Neuron (in vitro differentiated cells): ENCODE measurements at regions not wholly inside any gene's neighbourhood (a gene's known extent, or its start where the extent isn't known, plus 50 kb on each side); places are given as distances from the start of the nearest gene placed in this dataset.

Experiments used
- H2AFZ ChIP-seq: one replicate; pipeline ENCODE4 v1.6.1; 2013; ENCODE audit warnings: low read depth, mild to moderate bottlenecking, inconsistent platforms, low read length, moderate library complexity
- H3K27me3 ChIP-seq: one replicate; pipeline ENCODE4 v1.6.1; 2013; ENCODE audit warnings: low read length; ENCODE audit not compliant: insufficient read depth
- H3K36me3 ChIP-seq: one replicate; pipeline ENCODE4 v1.6.1; 2013; ENCODE audit warnings: low read length; ENCODE audit not compliant: insufficient read depth
- H3K4me1 ChIP-seq: one replicate; pipeline ENCODE4 v1.6.1; 2013; ENCODE audit warnings: low read length; ENCODE audit not compliant: insufficient read depth
- H3K4me3 ChIP-seq: 2 replicates; pipeline ENCODE4 v1.5.1; 2013; ENCODE audit warnings: mild to moderate bottlenecking, low read length, moderate library complexity
- H3K9me3 ChIP-seq: one replicate; pipeline ENCODE4 v1.6.1; 2013; ENCODE audit warnings: low read length

- no peaks in the 10 kb centered on the region for H3K9me3 ChIP-seq
- H3K27me3 ChIP-seq: no peaks in the 10 kb centered on the region
- H2AFZ ChIP-seq: no peak overlapping the region
- no peaks in the 10 kb centered on the region for H3K4me1 ChIP-seq
- no peaks in the 10 kb centered on the region for H3K36me3 ChIP-seq
- H3K4me3 ChIP-seq: no peak overlapping the region
Observed at GRCh38 chr2:52000151-52000855, 968.4 kb upstream of the NRXN1 start.

- no peaks in the 10 kb centered on the region for H3K27me3 ChIP-seq
- no peak overlapping the region for H2AFZ ChIP-seq
- no peaks in the 10 kb centered on the region for H3K4me1 ChIP-seq
- H3K4me3 ChIP-seq: no peak overlapping the region
- H3K9me3 ChIP-seq: no peaks in the 10 kb centered on the region
- H3K36me3 ChIP-seq: no peaks in the 10 kb centered on the region
Observed at GRCh38 chr2:51998890-51999289, 967.0 kb upstream of the NRXN1 start.

- no peaks in the 10 kb centered on the region for H3K36me3 ChIP-seq
- H3K9me3 ChIP-seq: no peaks in the 10 kb centered on the region
- H2AFZ ChIP-seq: no peak overlapping the region
- H3K4me3 ChIP-seq: no peak overlapping the region
- H3K27me3 ChIP-seq: no peaks in the 10 kb centered on the region
- H3K4me1 ChIP-seq: no peaks in the 10 kb centered on the region
Observed at GRCh38 chr2:51997571-51997970, 965.6 kb upstream of the NRXN1 start.

GRCh38 chr2:51995293-51995692 is 963.4 kb upstream of the NRXN1 start:
- H3K27me3 ChIP-seq: no peaks in the 10 kb centered on the region
- no peaks in the 10 kb centered on the region for H3K4me1 ChIP-seq
- H3K9me3 ChIP-seq: no peaks in the 10 kb centered on the region
- H3K4me3 ChIP-seq: no peak overlapping the region
- H2AFZ ChIP-seq: no peak overlapping the region
- H3K36me3 ChIP-seq: no peaks in the 10 kb centered on the region

GRCh38 chr2:51994123-51994763 is 962.3 kb upstream of the NRXN1 start:
- Histone ChIP-seq H2AFZ (no peak overlapping the region), H3K27me3 (no peaks in the 10 kb centered on the region), H3K4me3 (no peak overlapping the region)

GRCh38 chr2:51990684-51991083 is 958.8 kb upstream of the NRXN1 start:
- Histone ChIP-seq H3K4me3 (no peak overlapping the region), H2AFZ (no peak overlapping the region), H3K36me3 (no peaks in the 10 kb centered on the region), H3K4me1 (no peaks in the 10 kb centered on the region), H3K27me3 (no peaks in the 10 kb centered on the region), H3K9me3 (no peaks in the 10 kb centered on the region)

More at GRCh38 chr2:51994123-51994763, 962.3 kb upstream of the NRXN1 start:
- Histone ChIP-seq H3K4me1 (no peaks in the 10 kb centered on the region), H3K9me3 (no peaks in the 10 kb centered on the region), H3K36me3 (no peaks in the 10 kb centered on the region)

GRCh38 chr2:51986101-51986500 is 954.2 kb upstream of the NRXN1 start:
- H3K36me3 ChIP-seq: no peaks in the 10 kb centered on the region
- H3K4me1 ChIP-seq: no peaks in the 10 kb centered on the region
- H3K4me3 ChIP-seq: no peak overlapping the region
- H3K27me3 ChIP-seq: no peaks in the 10 kb centered on the region
- H3K9me3 ChIP-seq: no peaks in the 10 kb centered on the region
- H2AFZ ChIP-seq: no peak overlapping the region

GRCh38 chr2:51981783-51982182 is 949.9 kb upstream of the NRXN1 start:
- no peak overlapping the region for H3K4me3 ChIP-seq
- no peaks in the 10 kb centered on the region for H3K4me1 ChIP-seq
- H3K36me3 ChIP-seq: no peaks in the 10 kb centered on the region
- H3K27me3 ChIP-seq: no peaks in the 10 kb centered on the region
- H3K9me3 ChIP-seq: no peaks in the 10 kb centered on the region
- H2AFZ ChIP-seq: no peak overlapping the region

- Histone ChIP-seq H3K4me1 (no peaks in the 10 kb centered on the region), H3K27me3 (no peaks in the 10 kb centered on the region), H3K9me3 (no peaks in the 10 kb centered on the region), H2AFZ (no peak overlapping the region), H3K4me3 (no peak overlapping the region), H3K36me3 (no peaks in the 10 kb centered on the region)
Observed at GRCh38 chr2:51976623-51977022, 944.7 kb upstream of the NRXN1 start.

- Histone ChIP-seq H3K4me3 (no peak overlapping the region), H3K27me3 (no peaks in the 10 kb centered on the region), H3K4me1 (no peaks in the 10 kb centered on the region), H3K36me3 (no peaks in the 10 kb centered on the region), H2AFZ (no peak overlapping the region), H3K9me3 (no peaks in the 10 kb centered on the region)
Observed at GRCh38 chr2:51971136-51971535, 939.2 kb upstream of the NRXN1 start.

- Histone ChIP-seq H3K4me1 (no peaks in the 10 kb centered on the region), H3K9me3 (no peaks in the 10 kb centered on the region), H3K36me3 (no peaks in the 10 kb centered on the region), H3K27me3 (no peaks in the 10 kb centered on the region), H2AFZ (no peak overlapping the region), H3K4me3 (no peak overlapping the region)
Observed at GRCh38 chr2:51969347-51969746, 937.4 kb upstream of the NRXN1 start.

GRCh38 chr2:51960841-51961335 is 929.0 kb upstream of the NRXN1 start:
- H3K27me3 ChIP-seq: no peaks in the 10 kb centered on the region
- H3K4me3 ChIP-seq: no peak overlapping the region
- H2AFZ ChIP-seq: no peak overlapping the region
- no peaks in the 10 kb centered on the region for H3K9me3 ChIP-seq
- no peaks in the 10 kb centered on the region for H3K36me3 ChIP-seq
- no peaks in the 10 kb centered on the region for H3K4me1 ChIP-seq

GRCh38 chr2:51960281-51960680 is 928.3 kb upstream of the NRXN1 start:
- Histone ChIP-seq H3K4me1 (no peaks in the 10 kb centered on the region), H2AFZ (no peak overlapping the region), H3K9me3 (no peaks in the 10 kb centered on the region), H3K4me3 (no peak overlapping the region), H3K27me3 (no peaks in the 10 kb centered on the region), H3K36me3 (no peaks in the 10 kb centered on the region)
